ENCODE measurements at regions not wholly inside any gene's neighbourhood (a gene's known extent, or its start where the extent isn't known, plus 50 kb on each side); places are given as distances from the start of the nearest gene placed in this dataset.

GRCh38 chr6:8361259-8361658 lies 74.1 kb downstream of the SLC35B3 start:
- in situ Hi-C loops (cut with MboI; ENCODE audit: low sequenced_read_pairs), result no loop called here
- no peaks in the 10 kb centered on the region for H3K36me3 ChIP-seq (replicated peaks)
- no peaks in the 10 kb centered on the region for H3K9me3 ChIP-seq
- no peak for DNase-seq (ENCODE audit: low spot score in 2 of 2)
- H3K27me3 ChIP-seq (ENCODE audit: low read depth), result no peaks in the 10 kb centered on the region
- no peaks in the 10 kb centered on the region for H3K4me1 ChIP-seq
- H3K4me3 ChIP-seq, result no peak overlapping the region

- H3K36me3 ChIP-seq (replicated peaks), result no peaks in the 10 kb centered on the region
- no peaks in the 10 kb centered on the region for H3K4me1 ChIP-seq
- no peak overlapping the region for H3K4me3 ChIP-seq
- in situ Hi-C loops (cut with MboI; ENCODE audit: low sequenced_read_pairs), result no loop called here
- DNase-seq (ENCODE audit: low spot score in 2 of 2), result no peak
- H3K9me3 ChIP-seq, result no peaks in the 10 kb centered on the region
- H3K27me3 ChIP-seq (ENCODE audit: low read depth), result no peaks in the 10 kb centered on the region
These were observed 82.4 kb downstream of the SLC35B3 start for GRCh38 chr6:8352966-8353340.

- no peaks in the 10 kb centered on the region for H3K9me3 ChIP-seq
- no peaks in the 10 kb centered on the region for H3K4me1 ChIP-seq
- peak in 1 of 2 experiments; percentile 27 for DNase-seq (ENCODE audit: low spot score in 2 of 2)
- no peak overlapping the region for H3K4me3 ChIP-seq
- in situ Hi-C loops (cut with MboI; ENCODE audit: low sequenced_read_pairs), result no loop called here
- no peaks in the 10 kb centered on the region for H3K36me3 ChIP-seq (replicated peaks)
- H3K27me3 ChIP-seq (ENCODE audit: low read depth), result no peaks in the 10 kb centered on the region
These were observed 82.9 kb downstream of the SLC35B3 start for GRCh38 chr6:8352335-8352965.

- DNase-seq (ENCODE audit: low spot score in 2 of 2), result no peak
- H3K27me3 ChIP-seq (ENCODE audit: low read depth), result no peaks in the 10 kb centered on the region
- no peak overlapping the region for H3K4me3 ChIP-seq
- H3K4me1 ChIP-seq, result no peaks in the 10 kb centered on the region
- no peaks in the 10 kb centered on the region for H3K9me3 ChIP-seq
- no peaks in the 10 kb centered on the region for H3K36me3 ChIP-seq (replicated peaks)
- in situ Hi-C loops (cut with MboI; ENCODE audit: low sequenced_read_pairs), result no loop called here
These were observed 91.7 kb downstream of the SLC35B3 start for GRCh38 chr6:8343600-8343999.

GRCh38 chr6:8342241-8342819 lies 93.0 kb downstream of the SLC35B3 start:
- no peaks in the 10 kb centered on the region for H3K36me3 ChIP-seq (replicated peaks)
- in situ Hi-C loops (cut with MboI; ENCODE audit: low sequenced_read_pairs), result no loop called here
- no peaks in the 10 kb centered on the region for H3K27me3 ChIP-seq (ENCODE audit: low read depth)
- DNase-seq (ENCODE audit: low spot score in 2 of 2), result peak in 1 of 2 experiments; percentile 50
- no peak overlapping the region for H3K4me3 ChIP-seq
- H3K9me3 ChIP-seq, result no peaks in the 10 kb centered on the region
- no peaks in the 10 kb centered on the region for H3K4me1 ChIP-seq

- no peak overlapping the region for H3K4me3 ChIP-seq
- no peaks in the 10 kb centered on the region for H3K9me3 ChIP-seq
- no peaks in the 10 kb centered on the region for H3K36me3 ChIP-seq (replicated peaks)
- in situ Hi-C loops (cut with MboI; ENCODE audit: low sequenced_read_pairs), result no loop called here
- no peaks in the 10 kb centered on the region for H3K27me3 ChIP-seq (ENCODE audit: low read depth)
- no peak for DNase-seq (ENCODE audit: low spot score in 2 of 2)
- H3K4me1 ChIP-seq, result no peaks in the 10 kb centered on the region
These were observed 98.2 kb downstream of the SLC35B3 start for GRCh38 chr6:8337147-8337546.

GRCh38 chr6:8336406-8337057 lies 98.8 kb downstream of the SLC35B3 start:
- no peak for DNase-seq (ENCODE audit: low spot score in 2 of 2)
- Histone ChIP-seq H3K4me3 (no peak overlapping the region), H3K4me1 (no peaks in the 10 kb centered on the region), H3K36me3 (replicated peaks) (no peaks in the 10 kb centered on the region), H3K27me3 (ENCODE audit: low read depth) (no peaks in the 10 kb centered on the region), H3K9me3 (no peaks in the 10 kb centered on the region)
- in situ Hi-C loops (cut with MboI; ENCODE audit: low sequenced_read_pairs), result no loop called here

- no peak overlapping the region for H3K4me3 ChIP-seq
- H3K4me1 ChIP-seq, result no peaks in the 10 kb centered on the region
- no peak for DNase-seq (ENCODE audit: low spot score in 2 of 2)
- no peaks in the 10 kb centered on the region for H3K9me3 ChIP-seq
- H3K27me3 ChIP-seq (ENCODE audit: low read depth), result no peaks in the 10 kb centered on the region
- H3K36me3 ChIP-seq (replicated peaks), result no peaks in the 10 kb centered on the region
- in situ Hi-C loops (cut with MboI; ENCODE audit: low sequenced_read_pairs), result no loop called here
These were observed 99.4 kb downstream of the SLC35B3 start for GRCh38 chr6:8335896-8336295.

GRCh38 chr6:8335381-8335780 lies 100.0 kb downstream of the SLC35B3 start:
- no peak overlapping the region for H3K4me3 ChIP-seq
- no peaks in the 10 kb centered on the region for H3K36me3 ChIP-seq (replicated peaks)
- in situ Hi-C loops (cut with MboI; ENCODE audit: low sequenced_read_pairs), result no loop called here
- no peak for DNase-seq (ENCODE audit: low spot score in 2 of 2)
- no peaks in the 10 kb centered on the region for H3K27me3 ChIP-seq (ENCODE audit: low read depth)
- no peaks in the 10 kb centered on the region for H3K4me1 ChIP-seq
- no peaks in the 10 kb centered on the region for H3K9me3 ChIP-seq

- Histone ChIP-seq H3K4me1 (no peaks in the 10 kb centered on the region), H3K27me3 (ENCODE audit: low read depth) (no peaks in the 10 kb centered on the region), H3K9me3 (no peaks in the 10 kb centered on the region), H3K36me3 (replicated peaks) (no peaks in the 10 kb centered on the region), H3K4me3 (no peak overlapping the region)
- DNase-seq (ENCODE audit: low spot score in 2 of 2), result no peak
- in situ Hi-C loops (cut with MboI; ENCODE audit: low sequenced_read_pairs), result no loop called here
These were observed 101.2 kb downstream of the SLC35B3 start for GRCh38 chr6:8334113-8334512.

- H3K36me3 ChIP-seq (replicated peaks), result no peaks in the 10 kb centered on the region
- no peaks in the 10 kb centered on the region for H3K4me1 ChIP-seq
- in situ Hi-C loops (cut with MboI; ENCODE audit: low sequenced_read_pairs), result no loop called here
- DNase-seq (ENCODE audit: low spot score in 2 of 2), result no peak
- no peaks in the 10 kb centered on the region for H3K27me3 ChIP-seq (ENCODE audit: low read depth)
- H3K9me3 ChIP-seq, result no peaks in the 10 kb centered on the region
- H3K4me3 ChIP-seq, result no peak overlapping the region
These were observed 105.8 kb downstream of the SLC35B3 start for GRCh38 chr6:8329562-8329961.

GRCh38 chr6:8325743-8326142 lies 109.6 kb downstream of the SLC35B3 start:
- Histone ChIP-seq H3K36me3 (replicated peaks) (no peaks in the 10 kb centered on the region), H3K27me3 (ENCODE audit: low read depth) (no peaks in the 10 kb centered on the region), H3K9me3 (no peaks in the 10 kb centered on the region), H3K4me1 (no peaks in the 10 kb centered on the region), H3K4me3 (no peak overlapping the region)
- no peak for DNase-seq (ENCODE audit: low spot score in 2 of 2)
- in situ Hi-C loops (cut with MboI; ENCODE audit: low sequenced_read_pairs), result no loop called here

- in situ Hi-C loops (cut with MboI; ENCODE audit: low sequenced_read_pairs), result no loop called here
These were observed 112.7 kb downstream of the SLC35B3 start for GRCh38 chr6:8322659-8323058.

GRCh38 chr6:8321671-8322404 lies 113.5 kb downstream of the SLC35B3 start:
- in situ Hi-C loops (cut with MboI; ENCODE audit: low sequenced_read_pairs), result no loop called here
- H3K4me3 ChIP-seq, result no peak overlapping the region
- H3K36me3 ChIP-seq (replicated peaks), result no peaks in the 10 kb centered on the region
- H3K27me3 ChIP-seq (ENCODE audit: low read depth), result no peaks in the 10 kb centered on the region
- H3K4me1 ChIP-seq, result no peaks in the 10 kb centered on the region
- no peak for DNase-seq (ENCODE audit: low spot score in 2 of 2)
- no peaks in the 10 kb centered on the region for H3K9me3 ChIP-seq

More at GRCh38 chr6:8322659-8323058, 112.7 kb downstream of the SLC35B3 start:
- Histone ChIP-seq H3K27me3 (ENCODE audit: low read depth) (no peaks in the 10 kb centered on the region), H3K36me3 (replicated peaks) (no peaks in the 10 kb centered on the region), H3K4me3 (no peak overlapping the region), H3K9me3 (no peaks in the 10 kb centered on the region), H3K4me1 (no peaks in the 10 kb centered on the region)
- no peak for DNase-seq (ENCODE audit: low spot score in 2 of 2)

Data from HAP-1 (cell line).